ENCODE measurements at regions not wholly inside any gene's neighbourhood (a gene's known extent, or its start where the extent isn't known, plus 50 kb on each side); places are given as distances from the start of the nearest gene placed in this dataset.

DNA sequence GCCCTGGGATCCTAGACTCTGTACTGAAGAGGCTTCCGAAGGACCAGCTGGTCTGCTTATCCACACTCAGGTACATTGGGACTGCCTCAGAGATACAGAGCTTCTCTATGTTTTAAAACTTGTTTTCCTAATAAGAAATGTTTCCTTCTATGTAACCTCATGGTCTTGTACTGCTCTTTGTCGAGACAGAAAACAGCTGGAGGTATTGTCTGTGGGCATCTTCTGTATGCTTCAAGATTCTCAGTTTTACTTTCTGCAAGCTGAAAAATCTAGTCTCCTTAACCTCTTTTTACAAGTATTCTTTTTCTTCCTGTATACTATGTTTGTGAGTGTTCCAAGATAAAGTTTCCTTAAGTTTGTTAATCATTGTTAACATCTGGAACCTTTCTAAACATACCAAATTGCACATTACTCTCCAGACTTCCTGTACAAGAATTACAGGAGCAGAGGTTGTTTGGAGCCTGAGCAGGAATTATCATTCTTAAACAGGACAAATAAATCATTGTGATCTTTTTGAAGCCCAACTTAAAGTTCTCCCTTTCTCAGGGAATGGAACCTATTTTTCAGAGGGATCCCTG lies 358.3 kb upstream of the CFAP20DC start:
- Histone ChIP-seq H2BK12ac (ENCODE audit: low read length) (no peak overlapping the region), H3K4me3 (ENCODE audit: low read length in 2 of 2) (no peak overlapping the region), H2BK15ac (ENCODE audit: low read length) (no peak overlapping the region), H2BK5ac (ENCODE audit: low read length) (no peak overlapping the region), H3K9ac (ENCODE audit: low read depth, low read length, poor library complexity) (no peak overlapping the region), H3K27me3 (ENCODE audit: control insufficient read depth in 3 of 3, insufficient read depth in 3 of 3, low read depth in 1 of 3, low read length in 3 of 3) (peaks cover 0 to 68% (median 3%) of the 10 kb centered on the region in 3 experiments), H3K4ac (ENCODE audit: low read length) (no peak overlapping the region), H3K14ac (ENCODE audit: low read length) (no peak overlapping the region), H3K36me3 (replicated peaks in 1 of 2; ENCODE audit: control insufficient read depth in 2 of 2, insufficient read depth in 2 of 2, low read length in 2 of 2) (no peaks in the 10 kb centered on the region), H3K4me2 (ENCODE audit: insufficient read depth, low read length, poor library complexity, severe bottlenecking) (no peak overlapping the region), H3K18ac (ENCODE audit: low read length) (no peak overlapping the region), H2AK5ac (ENCODE audit: low read depth, low read length) (no peak overlapping the region), H3K27ac (replicated peaks; ENCODE audit: low read length) (no peak overlapping the region), H4K8ac (ENCODE audit: low read depth, low read length) (no peak overlapping the region), H3K79me1 (ENCODE audit: low read depth, low read length) (no peaks in the 10 kb centered on the region), H2BK120ac (ENCODE audit: low read depth, low read length) (no peak overlapping the region), H3K23ac (ENCODE audit: low read depth, low read length, poor library complexity) (no peak overlapping the region), H4K91ac (ENCODE audit: low read depth, low read length, poor library complexity) (no peak overlapping the region), H3K4me1 (ENCODE audit: control insufficient read depth in 2 of 2, insufficient read depth in 1 of 2, low read depth in 1 of 2, low read length in 2 of 2) (peaks cover 5 to 7% of the 10 kb centered on the region in 2 donors), H3K9me3 (replicated peaks in 1 of 2; ENCODE audit: control insufficient read depth in 2 of 2, insufficient read depth in 1 of 2, low read depth in 1 of 2, low read length in 2 of 2) (no peaks in the 10 kb centered on the region), H2AFZ (ENCODE audit: low read length) (no peak overlapping the region)
- no CpG with 5 or more reads among the region's 2 CpGs for WGBS, 2 donors (ENCODE audit: extremely low coverage in 2 of 2, insufficient read length in 2 of 2, insufficient replicate concordance in 1 of 2)
- no peak for DNase-seq (ENCODE audit: low spot score)

DNA sequence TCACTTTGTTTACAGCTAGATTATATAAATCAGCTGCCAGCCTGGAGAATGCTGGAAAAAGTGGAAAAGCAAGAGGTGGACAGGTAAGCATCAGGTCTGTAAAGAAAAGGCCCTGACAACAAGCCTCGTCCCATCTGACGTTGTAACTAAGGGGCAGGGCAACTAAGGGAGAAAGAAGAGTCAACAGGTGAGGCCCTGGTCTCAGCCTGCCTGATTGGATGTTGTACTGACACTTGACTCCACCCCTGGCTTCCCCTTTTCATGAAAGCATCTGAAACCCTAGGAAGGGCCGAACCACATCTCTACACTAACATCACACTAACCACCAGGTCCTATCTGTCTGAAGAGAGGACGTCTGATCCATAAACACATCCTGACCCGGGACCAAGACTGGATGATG lies 357.6 kb upstream of the CFAP20DC start:
- no peak overlapping the region for H3K23ac ChIP-seq (ENCODE audit: low read depth, low read length, poor library complexity)
- no peaks in the 10 kb centered on the region for H3K79me1 ChIP-seq (ENCODE audit: low read depth, low read length)
- H3K14ac ChIP-seq (ENCODE audit: low read length) = no peak overlapping the region
- no peak overlapping the region for H2AK5ac ChIP-seq (ENCODE audit: low read depth, low read length)
- no peak overlapping the region for H3K4me3 ChIP-seq (ENCODE audit: low read length in 2 of 2)
- H3K4me1 ChIP-seq (ENCODE audit: control insufficient read depth in 2 of 2, insufficient read depth in 1 of 2, low read depth in 1 of 2, low read length in 2 of 2) = peaks cover 5 to 7% of the 10 kb centered on the region in 2 donors
- no CpG with 5 or more reads among the region's 5 CpGs for WGBS, 2 donors (ENCODE audit: extremely low coverage in 2 of 2, insufficient read length in 2 of 2, insufficient replicate concordance in 1 of 2)
- no peak overlapping the region for H3K4me2 ChIP-seq (ENCODE audit: insufficient read depth, low read length, poor library complexity, severe bottlenecking)
- no peak overlapping the region for H2BK5ac ChIP-seq (ENCODE audit: low read length)
- H4K91ac ChIP-seq (ENCODE audit: low read depth, low read length, poor library complexity) = no peak overlapping the region
- no peak overlapping the region for H2BK15ac ChIP-seq (ENCODE audit: low read length)
- no peaks in the 10 kb centered on the region for H3K36me3 ChIP-seq (replicated peaks in 1 of 2; ENCODE audit: control insufficient read depth in 2 of 2, insufficient read depth in 2 of 2, low read length in 2 of 2)
- no peak overlapping the region for H2BK12ac ChIP-seq (ENCODE audit: low read length)
- H4K8ac ChIP-seq (ENCODE audit: low read depth, low read length) = no peak overlapping the region
- no peak overlapping the region for H3K18ac ChIP-seq (ENCODE audit: low read length)
- H2BK120ac ChIP-seq (ENCODE audit: low read depth, low read length) = no peak overlapping the region
- no peaks in the 10 kb centered on the region for H3K9me3 ChIP-seq (replicated peaks in 1 of 2; ENCODE audit: control insufficient read depth in 2 of 2, insufficient read depth in 1 of 2, low read depth in 1 of 2, low read length in 2 of 2)
- H2AFZ ChIP-seq (ENCODE audit: low read length) = no peak overlapping the region
- no peak overlapping the region for H3K9ac ChIP-seq (ENCODE audit: low read depth, low read length, poor library complexity)
- H3K27me3 ChIP-seq (ENCODE audit: control insufficient read depth in 3 of 3, insufficient read depth in 3 of 3, low read depth in 1 of 3, low read length in 3 of 3) = peaks cover 0 to 66% (median 3%) of the 10 kb centered on the region in 3 experiments
- DNase-seq (ENCODE audit: low spot score) = no peak
- no peak overlapping the region for H3K27ac ChIP-seq (replicated peaks; ENCODE audit: low read length)
- H3K4ac ChIP-seq (ENCODE audit: low read length) = no peak overlapping the region

DNA sequence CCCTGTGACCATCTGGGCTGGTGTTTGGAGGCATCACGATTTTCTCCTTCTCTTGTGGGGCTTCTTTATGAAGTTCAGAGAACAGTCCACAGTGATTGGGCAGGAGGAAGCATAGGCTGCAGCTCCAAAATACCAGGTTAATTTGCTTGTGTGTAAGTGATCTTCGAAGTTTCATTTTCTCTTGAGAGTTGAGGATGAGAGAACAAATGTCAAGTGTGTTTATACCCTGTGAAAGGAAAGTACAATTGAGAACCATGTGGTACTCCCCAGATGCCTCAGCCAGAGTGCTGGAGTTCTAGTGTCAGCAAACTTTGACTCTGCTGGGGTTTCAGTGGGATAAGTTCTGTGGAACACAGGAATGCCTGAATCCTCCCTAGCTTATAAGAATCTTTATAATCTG lies 357.1 kb upstream of the CFAP20DC start:
- H3K27ac ChIP-seq (replicated peaks; ENCODE audit: low read length) = no peak overlapping the region
- H3K4ac ChIP-seq (ENCODE audit: low read length) = no peak overlapping the region
- no peak overlapping the region for H2BK12ac ChIP-seq (ENCODE audit: low read length)
- no peak overlapping the region for H2AK5ac ChIP-seq (ENCODE audit: low read depth, low read length)
- H3K18ac ChIP-seq (ENCODE audit: low read length) = no peak overlapping the region
- no peak overlapping the region for H2BK120ac ChIP-seq (ENCODE audit: low read depth, low read length)
- H4K8ac ChIP-seq (ENCODE audit: low read depth, low read length) = no peak overlapping the region
- H3K14ac ChIP-seq (ENCODE audit: low read length) = no peak overlapping the region
- H3K4me1 ChIP-seq (ENCODE audit: control insufficient read depth in 2 of 2, insufficient read depth in 1 of 2, low read depth in 1 of 2, low read length in 2 of 2) = peaks cover 5 to 7% of the 10 kb centered on the region in 2 donors
- no peak overlapping the region for H3K23ac ChIP-seq (ENCODE audit: low read depth, low read length, poor library complexity)
- no peak overlapping the region for H3K9ac ChIP-seq (ENCODE audit: low read depth, low read length, poor library complexity)
- no CpG with 5 or more reads among the region's 2 CpGs for WGBS, 2 donors (ENCODE audit: extremely low coverage in 2 of 2, insufficient read length in 2 of 2, insufficient replicate concordance in 1 of 2)
- DNase-seq (ENCODE audit: low spot score) = no peak
- no peak overlapping the region for H4K91ac ChIP-seq (ENCODE audit: low read depth, low read length, poor library complexity)
- H3K4me3 ChIP-seq (ENCODE audit: low read length in 2 of 2) = no peak overlapping the region
- no peaks in the 10 kb centered on the region for H3K36me3 ChIP-seq (replicated peaks in 1 of 2; ENCODE audit: control insufficient read depth in 2 of 2, insufficient read depth in 2 of 2, low read length in 2 of 2)
- no peaks in the 10 kb centered on the region for H3K79me1 ChIP-seq (ENCODE audit: low read depth, low read length)
- H3K4me2 ChIP-seq (ENCODE audit: insufficient read depth, low read length, poor library complexity, severe bottlenecking) = no peak overlapping the region
- peaks cover 0 to 67% (median 3%) of the 10 kb centered on the region in 3 experiments for H3K27me3 ChIP-seq (ENCODE audit: control insufficient read depth in 3 of 3, insufficient read depth in 3 of 3, low read depth in 1 of 3, low read length in 3 of 3)
- no peaks in the 10 kb centered on the region for H3K9me3 ChIP-seq (replicated peaks in 1 of 2; ENCODE audit: control insufficient read depth in 2 of 2, insufficient read depth in 1 of 2, low read depth in 1 of 2, low read length in 2 of 2)
- H2BK15ac ChIP-seq (ENCODE audit: low read length) = no peak overlapping the region
- H2BK5ac ChIP-seq (ENCODE audit: low read length) = no peak overlapping the region
- H2AFZ ChIP-seq (ENCODE audit: low read length) = no peak overlapping the region

DNA sequence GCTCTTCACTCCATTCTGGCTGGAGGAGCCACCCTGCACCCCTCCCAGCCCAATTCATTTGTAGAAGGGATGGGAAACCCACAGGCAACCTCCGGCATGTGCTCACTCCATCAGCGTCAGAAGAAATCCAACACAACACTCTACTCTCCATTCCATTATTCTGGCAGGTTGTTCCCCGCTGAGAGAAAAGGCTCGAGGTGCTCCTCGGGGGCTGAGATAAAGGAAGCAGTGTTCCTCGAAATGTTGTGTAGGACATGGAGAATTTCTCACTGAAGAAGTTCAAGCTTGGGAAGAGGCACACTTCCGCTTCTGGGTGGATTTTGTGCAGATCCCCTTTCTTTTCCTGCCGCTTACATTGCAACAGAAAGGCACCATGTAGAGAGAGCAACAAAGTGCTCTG lies 355.0 kb upstream of the CFAP20DC start:
- Histone ChIP-seq H3K27ac (replicated peaks; ENCODE audit: low read length) (no peak overlapping the region), H4K91ac (ENCODE audit: low read depth, low read length, poor library complexity) (no peak overlapping the region), H3K4me1 (ENCODE audit: control insufficient read depth in 2 of 2, insufficient read depth in 1 of 2, low read depth in 1 of 2, low read length in 2 of 2) (peaks cover 5 to 7% of the 10 kb centered on the region in 2 donors), H3K9ac (ENCODE audit: low read depth, low read length, poor library complexity) (no peak overlapping the region), H3K18ac (ENCODE audit: low read length) (peak overlapping the region; percentile 13), H2AFZ (ENCODE audit: low read length) (peak overlapping the region; percentile 27), H2AK5ac (ENCODE audit: low read depth, low read length) (no peak overlapping the region), H3K79me1 (ENCODE audit: low read depth, low read length) (no peaks in the 10 kb centered on the region), H3K4me2 (ENCODE audit: insufficient read depth, low read length, poor library complexity, severe bottlenecking) (peak overlapping the region; percentile 29), H3K4ac (ENCODE audit: low read length) (no peak overlapping the region), H3K23ac (ENCODE audit: low read depth, low read length, poor library complexity) (no peak overlapping the region), H4K8ac (ENCODE audit: low read depth, low read length) (no peak overlapping the region), H3K27me3 (ENCODE audit: control insufficient read depth in 3 of 3, insufficient read depth in 3 of 3, low read depth in 1 of 3, low read length in 3 of 3) (peaks cover 0 to 66% (median 3%) of the 10 kb centered on the region in 3 experiments), H2BK15ac (ENCODE audit: low read length) (no peak overlapping the region), H3K9me3 (replicated peaks in 1 of 2; ENCODE audit: control insufficient read depth in 2 of 2, insufficient read depth in 1 of 2, low read depth in 1 of 2, low read length in 2 of 2) (no peaks in the 10 kb centered on the region), H2BK12ac (ENCODE audit: low read length) (no peak overlapping the region), H3K14ac (ENCODE audit: low read length) (no peak overlapping the region), H3K4me3 (ENCODE audit: low read length in 2 of 2) (peak overlapping the region in 1 of 2 donors; percentile 26), H2BK120ac (ENCODE audit: low read depth, low read length) (no peak overlapping the region), H2BK5ac (ENCODE audit: low read length) (no peak overlapping the region), H3K36me3 (replicated peaks in 1 of 2; ENCODE audit: control insufficient read depth in 2 of 2, insufficient read depth in 2 of 2, low read length in 2 of 2) (no peaks in the 10 kb centered on the region)
- DNase-seq (ENCODE audit: low spot score) = no peak
- no CpG with 5 or more reads among the region's 8 CpGs for WGBS, 2 donors (ENCODE audit: extremely low coverage in 2 of 2, insufficient read length in 2 of 2, insufficient replicate concordance in 1 of 2)

All from neuronal stem cell (in vitro differentiated cells).